SIG-M5 treated with dmso at 0.1 percent for 504 hours (cell line): ENCODE measurements at regions not wholly inside any gene's neighbourhood (a gene's known extent, or its start where the extent isn't known, plus 50 kb on each side); places are given as distances from the start of the nearest gene placed in this dataset.

ENCODE experiments used
- DNase-seq: peaks from one replicate; lab custom pipeline; 2025; ENCODE audit not compliant: unreplicated experiment; lab: John Stamatoyannopoulos, UW

GRCh38 chr10:55024713-55025112 lies 223.7 kb upstream of the PCDH15 start:
- DNase-seq, result no peak

GRCh38 chr10:55019439-55019838 lies 218.4 kb upstream of the PCDH15 start:
- DNase-seq, result no peak

- DNase-seq, result no peak
These were observed 212.3 kb upstream of the PCDH15 start for GRCh38 chr10:55013318-55013717.

- no peak for DNase-seq
These were observed 201.4 kb upstream of the PCDH15 start for GRCh38 chr10:55002420-55002819.

GRCh38 chr10:55001422-55001821 lies 200.4 kb upstream of the PCDH15 start:
- no peak for DNase-seq

- DNase-seq, result no peak
These were observed 192.1 kb upstream of the PCDH15 start for GRCh38 chr10:54993148-54993547.

GRCh38 chr10:54985732-54986131 lies 184.7 kb upstream of the PCDH15 start:
- DNase-seq, result peak; percentile 9

- DNase-seq, result no peak
These were observed 182.2 kb upstream of the PCDH15 start for GRCh38 chr10:54983255-54983654.

GRCh38 chr10:54962134-54962900 lies 161.3 kb upstream of the PCDH15 start:
- DNase-seq, result no peak

- DNase-seq, result no peak
These were observed 160.0 kb upstream of the PCDH15 start for GRCh38 chr10:54961040-54961439.

- DNase-seq, result no peak
These were observed 157.8 kb upstream of the PCDH15 start for GRCh38 chr10:54958844-54959243.

- no peak for DNase-seq
These were observed 146.6 kb upstream of the PCDH15 start for GRCh38 chr10:54947605-54948004.

- no peak for DNase-seq
These were observed 139.4 kb upstream of the PCDH15 start for GRCh38 chr10:54940418-54940817.

- no peak for DNase-seq
These were observed 113.0 kb upstream of the PCDH15 start for GRCh38 chr10:54914049-54914448.

- no peak for DNase-seq
These were observed 108.1 kb upstream of the PCDH15 start for GRCh38 chr10:54909165-54909564.

- no peak for DNase-seq
These were observed 107.0 kb upstream of the PCDH15 start for GRCh38 chr10:54908019-54908418.

GRCh38 chr10:54906940-54907339 lies 105.9 kb upstream of the PCDH15 start:
- no peak for DNase-seq

- no peak for DNase-seq
These were observed 104.7 kb upstream of the PCDH15 start for GRCh38 chr10:54905578-54906192.

- DNase-seq, result no peak
These were observed 103.8 kb upstream of the PCDH15 start for GRCh38 chr10:54904833-54905232.

- no peak for DNase-seq
These were observed 102.7 kb upstream of the PCDH15 start for GRCh38 chr10:54903745-54904144.

GRCh38 chr10:54900584-54900983 lies 99.6 kb upstream of the PCDH15 start:
- DNase-seq, result no peak

- DNase-seq, result peak; percentile 5
These were observed 80.0 kb upstream of the PCDH15 start for GRCh38 chr10:54880996-54881395.

- DNase-seq, result no peak
These were observed 68.0 kb upstream of the PCDH15 start for GRCh38 chr10:54869022-54869421.
